H9 (cell line): ENCODE measurements at regions not wholly inside any gene's neighbourhood (a gene's known extent, or its start where the extent isn't known, plus 50 kb on each side); places are given as distances from the start of the nearest gene placed in this dataset.

Source experiments
- DNase-seq: peaks from one replicate; pipeline ENCODE4 v3.0.0-alpha.2; 2017
- H2AFZ ChIP-seq: one replicate; pipeline ENCODE4 v1.6.1; 2013; ENCODE audit warnings: mild to moderate bottlenecking, low read length, control low read depth, moderate library complexity
- H2AK5ac ChIP-seq: 2 replicates; pipeline ENCODE4 v1.6.1; 2013; ENCODE audit warnings: low read length, control low read depth, mixed read lengths; ENCODE audit not compliant: insufficient read length
- H2BK120ac ChIP-seq: one replicate; pipeline ENCODE4 v1.6.1; 2013; ENCODE audit warnings: low read depth, mild to moderate bottlenecking, low read length, control low read depth, inconsistent platforms; ENCODE audit not compliant: poor library complexity, severe bottlenecking
- H2BK12ac ChIP-seq: 2 replicates; pipeline ENCODE4 v1.6.1; 2013; ENCODE audit warnings: low read length, control low read depth, mixed read lengths, low read depth; ENCODE audit not compliant: insufficient read length
- H2BK15ac ChIP-seq: 2 replicates; pipeline ENCODE4 v1.6.1; 2013; ENCODE audit warnings: low read depth, low read length, control low read depth
- H2BK20ac ChIP-seq: one replicate; pipeline ENCODE4 v1.6.1; 2013; ENCODE audit warnings: low read depth, mild to moderate bottlenecking, low read length, control low read depth, inconsistent platforms; ENCODE audit not compliant: poor library complexity, severe bottlenecking
- H2BK5ac ChIP-seq: 2 replicates; pipeline ENCODE4 v1.6.1; 2013; ENCODE audit warnings: low read length, control low read depth, mixed read lengths; ENCODE audit not compliant: insufficient read length
- H3K14ac ChIP-seq: 2 replicates; pipeline ENCODE4 v1.6.1; 2013; ENCODE audit warnings: low read length, control low read depth; ENCODE audit not compliant: insufficient read depth
- H3K18ac ChIP-seq: 2 replicates; pipeline ENCODE4 v1.6.1; 2013; ENCODE audit warnings: low read depth, mild to moderate bottlenecking, mixed read lengths, low read length, control low read depth; ENCODE audit not compliant: insufficient read length
- H3K23ac ChIP-seq: 2 replicates; pipeline ENCODE4 v1.6.1; 2013; ENCODE audit warnings: low read length, control low read depth, mixed read lengths, low read depth; ENCODE audit not compliant: insufficient read length
- H3K23me2 ChIP-seq: 2 replicates; pipeline ENCODE4 v1.6.1; 2013; ENCODE audit warnings: low read depth, mild to moderate bottlenecking, mixed read lengths, low read length, control low read depth; ENCODE audit not compliant: insufficient read length, poor library complexity, severe bottlenecking
- H3K27ac ChIP-seq: 2 replicates; pipeline ENCODE4 v1.5.1; 2013; ENCODE audit warnings: low read length, control low read depth, mixed read lengths, low read depth; ENCODE audit not compliant: insufficient read length
- H3K27me3 ChIP-seq: 2 replicates; pipeline ENCODE4 v1.6.1; 2013; ENCODE audit warnings: low read length, control low read depth, inconsistent platforms; ENCODE audit not compliant: insufficient read depth
- H3K4ac ChIP-seq: 2 replicates; pipeline ENCODE4 v1.6.1; 2013; ENCODE audit warnings: low read depth, mild to moderate bottlenecking, control low read depth, inconsistent platforms, low read length, moderate library complexity
- H3K4me1 ChIP-seq: 2 replicates; pipeline ENCODE4 v1.6.1; 2013; ENCODE audit warnings: low read length, control low read depth, inconsistent platforms; ENCODE audit not compliant: insufficient read depth
- H3K4me2 ChIP-seq: 2 replicates; pipeline ENCODE4 v1.6.1; 2013; ENCODE audit warnings: low read length, control low read depth, mixed read lengths; ENCODE audit not compliant: insufficient read length, insufficient read depth
- H3K56ac ChIP-seq: 2 replicates; pipeline ENCODE4 v1.6.1; 2013; ENCODE audit warnings: low read depth, mild to moderate bottlenecking, mixed read lengths, low read length, control low read depth; ENCODE audit not compliant: insufficient read length
- H3K79me1 ChIP-seq: 2 replicates; pipeline ENCODE4 v1.6.1; 2013; ENCODE audit warnings: low read depth, mild to moderate bottlenecking, moderate library complexity, low read length, control low read depth, inconsistent platforms; ENCODE audit not compliant: insufficient read depth, poor library complexity, severe bottlenecking
- H3K79me2 ChIP-seq: 2 replicates; pipeline ENCODE4 v1.6.1; 2013; ENCODE audit warnings: low read length, control low read depth, inconsistent platforms; ENCODE audit not compliant: insufficient read depth
- H3K9ac ChIP-seq: 2 replicates; pipeline ENCODE4 v1.6.1; 2013; ENCODE audit warnings: low read length, control low read depth, mixed read lengths; ENCODE audit not compliant: insufficient read length; ENCODE audit errors: extremely low read depth
- H3K9me3 ChIP-seq: one replicate; pipeline ENCODE4 v1.6.1; 2013; ENCODE audit warnings: low read depth, low read length, inconsistent platforms; ENCODE audit not compliant: control insufficient read depth
- H3T11ph ChIP-seq: one replicate; pipeline ENCODE4 v1.6.1; 2013; ENCODE audit warnings: mild to moderate bottlenecking, low read length, control low read depth, inconsistent platforms
- H4K20me1 ChIP-seq: one replicate; pipeline ENCODE4 v1.6.1; 2013; ENCODE audit not compliant: control insufficient read depth, insufficient read length, insufficient read depth
- H4K5ac ChIP-seq: 2 replicates; pipeline ENCODE4 v1.6.1; 2013; ENCODE audit warnings: low read depth, mild to moderate bottlenecking, mixed read lengths, low read length, control low read depth; ENCODE audit not compliant: insufficient read length
- H4K8ac ChIP-seq: replicated peaks from 2 replicates; pipeline ENCODE4 v1.6.1; 2013; ENCODE audit warnings: low read length, control low read depth, mixed read lengths, low read depth; ENCODE audit not compliant: insufficient read length
- H4K91ac ChIP-seq: 2 replicates; pipeline ENCODE4 v1.6.1; 2013; ENCODE audit warnings: low read depth, mild to moderate bottlenecking, moderate library complexity, mixed read lengths, low read length, control low read depth; ENCODE audit not compliant: insufficient read length
- H3K27ac Mint-ChIP-seq, 3 experiments: 2 replicates in 2 of 3; 3 replicates in 1 of 3; pipeline ENCODE4 v1.8.0; 2020 to 2021; ENCODE audit warnings: mixed read lengths in 3 of 3, mild to moderate bottlenecking in 1 of 3, moderate library complexity in 1 of 3
- H3K27me3 Mint-ChIP-seq: 2 replicates; pipeline ENCODE4 v1.8.0; 2021; ENCODE audit warnings: low read depth, mild to moderate bottlenecking, moderate library complexity, mixed read lengths
- H3K36me3 Mint-ChIP-seq, 3 experiments: 2 replicates in 2 of 3; 3 replicates in 1 of 3; pipeline ENCODE4 v1.8.0; 2020 to 2021; ENCODE audit warnings: low read depth in 3 of 3, mixed read lengths in 3 of 3; ENCODE audit not compliant: insufficient read depth in 1 of 3
- H3K4me1 Mint-ChIP-seq, 2 experiments: 2 replicates each; pipeline ENCODE4 v1.8.0; 2020; ENCODE audit warnings: mixed read lengths in 2 of 2
- H3K4me3 Mint-ChIP-seq, 2 experiments: 2 replicates in 1 of 2; 3 replicates in 1 of 2; pipeline ENCODE4 v1.8.0; 2020 to 2021; ENCODE audit warnings: mild to moderate bottlenecking in 2 of 2, mixed read lengths in 2 of 2, moderate library complexity in 1 of 2
- H3K9me3 Mint-ChIP-seq, 2 experiments: 2 replicates in 1 of 2; 3 replicates in 1 of 2; pipeline ENCODE4 v1.8.0; 2020; ENCODE audit warnings: mild to moderate bottlenecking in 2 of 2, mixed read lengths in 2 of 2, moderate library complexity in 1 of 2
- CTCF ChIP-seq: fragments of 200-600 bp; sonication (generic); conservative IDR thresholded peaks from 3 replicates; pipeline ENCODE4 v1.8.0; 2021; ENCODE audit warnings: antibody characterized with exemption, mild to moderate bottlenecking
- WGBS: extraction: QIAGEN DNeasy Blood & Tissue Kit; methylation state at CpG from one replicate; pipeline ENCODE4 v1.1.7; 2013; ENCODE audit warnings: missing lambda C conversion rate, low lambda C conversion rate, mixed read lengths; ENCODE audit not compliant: insufficient read length; ENCODE audit errors: extremely low coverage; 5-methylcytosine and 5-hydroxymethylcytosine counted together

- no peak overlapping the region for H2AFZ ChIP-seq
- no peaks in the 10 kb centered on the region for H3K79me1 ChIP-seq
- Mint-ChIP-seq H3K36me3 (peaks cover 0 to 7% (median 5%) of the 10 kb centered on the region in 3 experiments; a peak in 4 of 7 replicates), H3K27me3 (no peaks in the 10 kb centered on the region), H3K4me1 (no peaks in the 10 kb centered on the region), H3K4me3 (no peak overlapping the region), H3K9me3 (peaks cover 5 to 7% of the 10 kb centered on the region in 2 experiments), H3K27ac (no peak overlapping the region)
- H4K8ac ChIP-seq: no peak overlapping the region
- no peak overlapping the region for H2BK15ac ChIP-seq
- no peak overlapping the region for H2BK12ac ChIP-seq
- no peak overlapping the region for H2BK120ac ChIP-seq
- H3K9me3 ChIP-seq: no peaks in the 10 kb centered on the region
- H3K56ac ChIP-seq: no peak overlapping the region
- H3K9ac ChIP-seq: no peak overlapping the region
- no peak for TF ChIP-seq CTCF
- H2BK5ac ChIP-seq: no peak overlapping the region
- H3T11ph ChIP-seq: no peak overlapping the region
- no peaks in the 10 kb centered on the region for H4K20me1 ChIP-seq
- no peak overlapping the region for H2AK5ac ChIP-seq
- H3K23me2 ChIP-seq: no peaks in the 10 kb centered on the region
- H3K27ac ChIP-seq: no peak overlapping the region
- no peak overlapping the region for H3K4me2 ChIP-seq
- no peak overlapping the region for H2BK20ac ChIP-seq
- H3K14ac ChIP-seq: no peak overlapping the region
- no CpG with 5 or more reads among the region's 2 CpGs for WGBS
- no peak overlapping the region for H3K4ac ChIP-seq
- H3K23ac ChIP-seq: no peak overlapping the region
- no peak overlapping the region for H4K5ac ChIP-seq
- no peak overlapping the region for H3K18ac ChIP-seq
- no peaks in the 10 kb centered on the region for H3K27me3 ChIP-seq
- H3K4me1 ChIP-seq: no peaks in the 10 kb centered on the region
- no peak for DNase-seq
- H3K79me2 ChIP-seq: no peaks in the 10 kb centered on the region
- no peak overlapping the region for H4K91ac ChIP-seq
Measured at GRCh38 chr5:164224236-164224635, 718.8 kb downstream of the MAT2B start.
